ENCODE measurements at regions not wholly inside any gene's neighbourhood (a gene's known extent, or its start where the extent isn't known, plus 50 kb on each side); places are given as distances from the start of the nearest gene placed in this dataset.

DNA sequence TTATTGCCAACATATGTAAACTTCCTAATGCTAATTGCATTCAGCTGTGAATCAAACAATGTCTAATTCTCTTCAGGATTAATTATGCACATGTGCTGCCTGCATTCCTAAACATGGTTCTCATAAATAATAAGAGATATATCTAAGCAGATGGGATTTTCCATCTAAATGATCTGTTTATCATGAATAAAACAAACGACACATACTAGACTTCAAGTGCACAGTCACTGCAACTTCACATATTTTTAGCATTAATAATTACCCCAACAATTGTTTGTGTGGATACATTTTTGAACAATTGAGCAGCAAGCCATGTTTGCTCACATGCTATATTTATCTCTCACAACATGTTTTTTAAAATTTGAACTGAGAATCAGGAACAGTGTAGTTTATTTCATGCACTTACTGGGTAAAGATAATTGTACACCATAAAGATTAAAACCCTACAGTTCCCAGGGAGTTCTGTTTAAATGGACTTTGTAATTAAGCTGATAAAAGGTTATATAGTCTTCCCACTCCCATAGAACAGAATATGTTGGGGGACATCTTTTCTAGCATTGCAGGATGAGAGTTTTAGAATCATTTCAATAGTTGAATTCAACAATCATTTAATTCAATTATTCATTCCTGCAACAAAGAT, 378.5 kb downstream of the MDFIC start:
- TF ChIP-seq, protein P1, sequence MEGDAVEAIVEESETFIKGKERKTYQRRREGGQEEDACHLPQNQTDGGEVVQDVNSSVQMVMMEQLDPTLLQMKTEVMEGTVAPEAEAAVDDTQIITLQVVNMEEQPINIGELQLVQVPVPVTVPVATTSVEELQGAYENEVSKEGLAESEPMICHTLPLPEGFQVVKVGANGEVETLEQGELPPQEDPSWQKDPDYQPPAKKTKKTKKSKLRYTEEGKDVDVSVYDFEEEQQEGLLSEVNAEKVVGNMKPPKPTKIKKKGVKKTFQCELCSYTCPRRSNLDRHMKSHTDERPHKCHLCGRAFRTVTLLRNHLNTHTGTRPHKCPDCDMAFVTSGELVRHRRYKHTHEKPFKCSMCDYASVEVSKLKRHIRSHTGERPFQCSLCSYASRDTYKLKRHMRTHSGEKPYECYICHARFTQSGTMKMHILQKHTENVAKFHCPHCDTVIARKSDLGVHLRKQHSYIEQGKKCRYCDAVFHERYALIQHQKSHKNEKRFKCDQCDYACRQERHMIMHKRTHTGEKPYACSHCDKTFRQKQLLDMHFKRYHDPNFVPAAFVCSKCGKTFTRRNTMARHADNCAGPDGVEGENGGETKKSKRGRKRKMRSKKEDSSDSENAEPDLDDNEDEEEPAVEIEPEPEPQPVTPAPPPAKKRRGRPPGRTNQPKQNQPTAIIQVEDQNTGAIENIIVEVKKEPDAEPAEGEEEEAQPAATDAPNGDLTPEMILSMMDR (conservative IDR thresholded peaks at IDR 0.05; ENCODE audit: low read depth, low read length), result no peak
- H3K4me3 ChIP-seq (ENCODE audit: low read depth, low read length), result no peak overlapping the region
- peak; percentile 20 for DNase-seq (ENCODE audit: low read depth)

DNA sequence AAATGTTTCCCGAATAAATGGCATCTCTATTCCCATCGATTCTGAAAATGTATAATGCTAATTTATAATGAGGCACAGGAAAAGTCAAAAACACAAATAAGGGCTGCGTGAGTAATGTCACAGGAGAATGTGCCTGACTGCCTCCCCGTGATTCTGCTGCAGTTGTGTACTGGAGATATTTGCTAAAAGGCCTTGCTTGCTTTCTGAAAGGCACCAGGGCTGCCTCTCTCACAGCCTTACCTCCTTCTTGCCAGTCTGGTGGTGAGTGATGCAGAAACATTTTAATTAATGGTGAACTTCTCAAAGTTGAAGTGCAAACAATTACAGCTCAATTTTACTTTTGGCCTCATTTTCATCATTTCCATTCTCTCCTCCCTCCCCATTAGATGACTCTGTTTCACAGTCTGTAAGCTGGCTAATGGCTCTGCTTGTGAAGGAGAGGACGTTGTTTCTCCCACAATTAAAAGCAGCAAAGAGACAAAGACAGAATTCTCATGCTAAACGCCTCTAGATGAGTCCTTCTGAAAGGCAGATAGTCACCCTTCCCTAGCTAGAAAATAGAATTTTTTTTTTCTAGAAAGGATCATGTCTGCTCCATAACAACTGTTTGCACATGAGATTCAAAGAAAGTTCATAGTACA, 377.6 kb downstream of the MDFIC start:
- DNase-seq (ENCODE audit: low read depth), result no peak
- no peak overlapping the region for H3K4me3 ChIP-seq (ENCODE audit: low read depth, low read length)
- TF ChIP-seq, protein P1 (conservative IDR thresholded peaks at IDR 0.05; ENCODE audit: low read depth, low read length), result no peak

DNA sequence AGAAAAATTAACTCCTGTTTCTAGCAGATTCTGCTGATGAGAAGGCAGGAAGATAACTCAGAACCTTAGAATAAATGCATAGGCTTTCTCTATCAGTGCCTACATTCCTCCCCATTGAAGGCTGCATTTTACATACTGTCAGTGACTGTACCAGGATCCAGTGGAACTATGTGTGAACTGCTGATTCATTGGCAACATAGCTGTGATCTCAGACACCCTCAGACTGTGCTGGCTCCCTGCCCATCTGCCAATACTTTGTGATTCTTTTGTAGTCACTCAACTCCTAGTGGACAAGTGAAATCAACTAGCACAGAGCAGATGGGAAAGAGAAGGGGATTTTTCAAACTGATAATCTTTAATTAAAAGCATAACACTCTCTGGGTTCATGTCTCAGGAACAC, 375.8 kb downstream of the MDFIC start:
- H3K4me3 ChIP-seq (ENCODE audit: low read depth, low read length), result no peak overlapping the region
- peak; percentile 91 for DNase-seq (ENCODE audit: low read depth)
- TF ChIP-seq, protein P1 (conservative IDR thresholded peaks at IDR 0.05; ENCODE audit: low read depth, low read length), result peak; percentile 15

DNA sequence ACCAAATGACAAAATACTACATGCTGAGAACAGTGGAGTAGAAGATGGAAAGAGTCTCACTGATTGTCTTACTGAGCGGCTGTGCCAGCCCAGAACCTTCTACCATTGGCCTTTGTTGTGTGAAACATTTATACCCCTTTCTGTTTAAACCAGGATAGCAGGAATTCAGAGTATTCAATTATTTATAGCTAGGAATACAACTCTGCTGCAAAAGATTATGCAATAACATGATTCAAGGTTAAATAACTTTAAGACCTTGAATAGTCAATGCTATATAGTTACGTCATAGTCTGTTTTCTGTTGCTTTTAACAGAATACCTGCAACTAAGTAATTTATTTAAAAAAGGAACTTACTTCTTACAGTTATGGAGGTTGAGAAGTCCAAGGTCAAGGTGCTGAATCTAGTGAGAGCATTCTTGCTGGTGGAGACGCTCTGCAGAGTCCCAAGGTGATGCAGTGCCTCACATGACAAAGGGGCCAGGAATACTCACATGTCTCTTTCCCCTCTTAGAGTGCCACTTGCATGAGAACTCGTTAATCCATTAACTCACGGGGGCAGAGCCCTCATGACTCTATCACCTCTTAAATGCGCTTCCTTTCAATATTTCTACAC, 371.8 kb downstream of the MDFIC start:
- DNase-seq (ENCODE audit: low read depth), result peak; percentile 47
- TF ChIP-seq, protein P1 (conservative IDR thresholded peaks at IDR 0.05; ENCODE audit: low read depth, low read length), result no peak
- H3K4me3 ChIP-seq (ENCODE audit: low read depth, low read length), result no peak overlapping the region

DNA sequence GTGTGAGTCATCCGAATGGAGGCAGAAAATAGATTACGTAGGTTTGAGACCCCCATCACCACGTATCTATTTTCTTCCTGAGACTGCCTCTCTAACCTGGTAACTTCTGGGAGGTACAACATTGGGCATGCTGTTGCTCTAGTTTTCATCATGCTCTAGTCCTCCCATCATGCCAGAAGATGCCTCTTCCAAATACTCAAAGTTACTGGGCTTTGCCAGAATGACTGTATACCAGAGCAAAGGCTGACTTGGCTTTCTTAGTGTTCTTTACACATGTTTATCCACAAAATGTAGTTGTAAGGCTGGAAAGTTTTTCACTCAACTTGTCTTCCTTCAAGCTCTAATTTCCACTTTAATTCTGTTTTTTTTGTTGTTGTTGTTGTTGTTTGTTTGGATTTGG, 370.5 kb downstream of the MDFIC start:
- TF ChIP-seq, protein P1 (conservative IDR thresholded peaks at IDR 0.05; ENCODE audit: low read depth, low read length), result no peak
- no peak overlapping the region for H3K4me3 ChIP-seq (ENCODE audit: low read depth, low read length)
- DNase-seq (ENCODE audit: low read depth), result no peak

DNA sequence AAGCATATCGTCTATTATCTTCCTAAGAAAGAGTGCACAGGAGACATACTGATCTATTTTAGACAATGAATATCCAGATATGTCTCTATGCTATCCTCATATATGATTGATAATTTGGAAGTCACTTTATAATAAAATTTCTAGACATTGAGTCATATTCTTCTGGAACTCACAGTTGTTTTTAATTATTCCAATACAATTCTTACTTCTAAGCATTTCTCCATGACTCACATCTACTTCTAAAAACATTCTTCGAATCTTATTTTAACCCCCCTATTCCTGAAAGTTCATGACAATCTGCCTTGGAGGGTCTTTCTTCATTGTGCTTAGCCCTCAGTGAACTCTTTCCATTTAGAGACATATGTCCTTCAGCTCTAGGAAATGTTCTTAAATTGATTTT, 368.1 kb downstream of the MDFIC start:
- DNase-seq (ENCODE audit: low read depth), result peak; percentile 8
- H3K4me3 ChIP-seq (ENCODE audit: low read depth, low read length), result no peak overlapping the region
- TF ChIP-seq, protein P1 (conservative IDR thresholded peaks at IDR 0.05; ENCODE audit: low read depth, low read length), result no peak

All from choroid plexus epithelial cell (primary cell).